HepG2 (cell line): ENCODE measurements at regions not wholly inside any gene's neighbourhood (a gene's known extent, or its start where the extent isn't known, plus 50 kb on each side); places are given as distances from the start of the nearest gene placed in this dataset.

Experiments used
- ATAC-seq: fragments of 200-7000 bp; cut with Tn5 transposase; 3 replicates; pipeline ENCODE4 v1.9.1; 2020; ENCODE audit warnings: mild to moderate bottlenecking, moderate library complexity
- BruUV-seq: library from RNA; stranded (reverse); fragments of 400-500 nt; replicated peaks from 2 replicates; lab custom pipeline; 2021; lab: Mats Ljungman, UMichigan
- CTCF ChIA-PET: fragments of 300-600 bp; formaldehyde crosslinking; extraction: SDS; loops from one replicate; lab custom pipeline; 2021; ENCODE audit warnings: low total read pairs, inconsistent platforms, low intra/inter-chr PET ratio; lab: Yijun Ruan, JAX
- POLR2A ChIA-PET: fragments of 350-600 bp; sonication (Branson Sonifier 250); formaldehyde crosslinking; loops from one replicate; lab custom pipeline; 2020; ENCODE audit warnings: antibody characterized with exemption, inconsistent platforms; lab: Yijun Ruan, JAX
- DNase-seq: peaks from one replicate; pipeline ENCODE4 v3.0.0-alpha.2; 2015; ENCODE audit warnings: low spot score
- FAIRE-seq: peaks from 3 replicates; lab custom pipeline; 2011; peaks lifted over from hg19 to GRCh38; lab: Jason Lieb, UNC
- H2AFZ ChIP-seq: one replicate; pipeline ENCODE4 v1.6.1; 2011; ENCODE audit warnings: low read length, inconsistent platforms
- H3K27ac ChIP-seq: fragments of 300-600 bp; 3 replicates; pipeline ENCODE4 v1.8.0; 2011; ENCODE audit warnings: mixed run types, mild to moderate bottlenecking, mixed read lengths, low read length, inconsistent platforms; ENCODE audit not compliant: insufficient read depth; ENCODE audit errors: extremely low read length
- H3K27me3 ChIP-seq, 2 experiments: fragments of 200-600 bp in 1 of 2; 2 replicates in 1 of 2; 3 replicates in 1 of 2; pipeline versions ENCODE4 v1.6.0 to v1.8.0; 2011; ENCODE audit warnings: low read length in 2 of 2, mild to moderate bottlenecking in 2 of 2, moderate library complexity in 2 of 2, inconsistent platforms in 1 of 2; ENCODE audit not compliant: insufficient read depth in 2 of 2, control insufficient read depth in 1 of 2
- H3K36me3 ChIP-seq, 2 experiments: fragments of 200-600 bp in 1 of 2; replicated peaks in 1 of 2; 2 replicates in 1 of 2; 3 replicates in 1 of 2; pipeline versions ENCODE4 v1.5.1 to v1.8.0; 2011; ENCODE audit warnings: low read length in 2 of 2, inconsistent platforms in 1 of 2; ENCODE audit not compliant: insufficient read depth in 2 of 2, control insufficient read depth in 1 of 2
- H3K4me1 ChIP-seq: 2 replicates; pipeline ENCODE4 v1.5.1; 2012; ENCODE audit warnings: low read length, inconsistent platforms; ENCODE audit not compliant: insufficient read depth
- H3K4me2 ChIP-seq: 2 replicates; pipeline ENCODE4 v1.6.0; 2011; ENCODE audit warnings: low read depth, low read length, inconsistent platforms
- H3K4me3 ChIP-seq, 3 experiments: fragments of 200-600 bp in 1 of 3; sonication (generic), shearing (Covaris generic) in 1 of 3; replicated peaks in 1 of 3; 2 replicates each; pipeline ENCODE4 v1.5.1; 2011 to 2016; ENCODE audit warnings: low read length in 3 of 3, inconsistent platforms in 2 of 3, low read depth in 2 of 3, mild to moderate bottlenecking in 2 of 3, control low read depth in 1 of 3, mixed read lengths in 1 of 3; ENCODE audit not compliant: insufficient read depth in 1 of 3
- H3K79me2 ChIP-seq: one replicate; pipeline ENCODE4 v1.6.1; 2011; ENCODE audit warnings: low read length, inconsistent platforms; ENCODE audit not compliant: insufficient read depth
- H3K9ac ChIP-seq: 2 replicates; pipeline ENCODE4 v1.6.0; 2011; ENCODE audit warnings: mild to moderate bottlenecking, low read depth, low read length, inconsistent platforms; ENCODE audit not compliant: insufficient read depth
- H3K9me3 ChIP-seq: 2 replicates; pipeline ENCODE4 v1.5.1; 2012; ENCODE audit warnings: mild to moderate bottlenecking, low read length
- H4K20me1 ChIP-seq: 2 replicates; pipeline ENCODE4 v1.6.0; 2011; ENCODE audit warnings: inconsistent platforms, mild to moderate bottlenecking, low read length, moderate library complexity; ENCODE audit not compliant: insufficient read depth
- ARID2 ChIP-seq: sonication (generic); formaldehyde crosslinking; IDR thresholded peaks from 2 replicates; pipeline ENCODE4 v1.8.1; 2022; ENCODE audit warnings: mild to moderate bottlenecking, missing genetic modification reagents, borderline replicate concordance
- ATF7 ChIP-seq, 2 experiments: fragments of 450-650 bp in 1 of 2; sonication (generic) in 1 of 2; formaldehyde crosslinking in 1 of 2; IDR thresholded peaks; 2 replicates each; pipeline versions ENCODE4 v1.4.0 to v1.6.1; 2016 to 2020; ENCODE audit warnings: antibody characterized with exemption in 1 of 2, mild to moderate bottlenecking in 1 of 2, missing genetic modification reagents in 1 of 2
- BORCS8-MEF2B ChIP-seq: sonication (generic); formaldehyde crosslinking; IDR thresholded peaks from 2 replicates; pipeline ENCODE4 v1.8.0; 2022; ENCODE audit warnings: mild to moderate bottlenecking, missing genetic modification reagents
- CREB1 ChIP-seq, 2 experiments: fragments of 450-650 bp in 1 of 2; IDR thresholded peaks; 2 replicates each; pipeline ENCODE4 v1.6.1; 2016 to 2017; ENCODE audit warnings: control low read depth in 1 of 2, mild to moderate bottlenecking in 1 of 2, missing compliant biosample characterization in 1 of 2, missing genetic modification characterization in 1 of 2
- PAX8 ChIP-seq: sonication (generic); formaldehyde crosslinking; IDR thresholded peaks from 2 replicates; pipeline ENCODE4 v1.8.0; 2022; ENCODE audit warnings: mild to moderate bottlenecking, missing genetic modification reagents, borderline replicate concordance
- TGIF2 ChIP-seq: IDR thresholded peaks from 2 replicates; pipeline ENCODE4 v1.6.1; 2016; ENCODE audit warnings: control low read depth, missing compliant biosample characterization
- YY1 ChIP-seq: IDR thresholded peaks from 2 replicates; pipeline ENCODE4 v1.6.1; 2011; ENCODE audit warnings: low read length, low read depth, moderate library complexity, mild to moderate bottlenecking; ENCODE audit not compliant: insufficient read depth, insufficient replicate concordance
- WGBS: methylation state at CpG from one replicate; pipeline ENCODE4 v1.1.6; 2017; ENCODE audit warnings: low lambda C conversion rate; 5-methylcytosine and 5-hydroxymethylcytosine counted together
- in situ Hi-C: cut with HindIII; loops from 2 replicates; pipeline ENCODE4 v1.10.0; 2017; ENCODE audit warnings: low pct_unique_long_range_greater_than_20kb; ENCODE audit not compliant: extremely low pct_ligation_motif_present
- intact Hi-C: fragments of 100-400 bp; cut with micrococcal nuclease; formaldehyde crosslinking; loops from one replicate; pipeline ENCODE4 v1.10.0; 2022; ENCODE audit not compliant: unreplicated experiment
- TF ChIP-seq, protein P1 (sequence below): sonication (generic); formaldehyde crosslinking; IDR thresholded peaks from 2 replicates; pipeline ENCODE4 v1.5.0; 2020; ENCODE audit warnings: mild to moderate bottlenecking, missing genetic modification reagents
- TF ChIP-seq, protein P2 (sequence below): sonication (generic); formaldehyde crosslinking; IDR thresholded peaks from 2 replicates; pipeline ENCODE4 v1.4.0; 2020; ENCODE audit warnings: missing genetic modification reagents
- TF ChIP-seq, protein P3 (sequence below): fragments of 450-650 bp; IDR thresholded peaks from 2 replicates; pipeline ENCODE4 v1.6.1; 2017; ENCODE audit warnings: mild to moderate bottlenecking

DNA sequence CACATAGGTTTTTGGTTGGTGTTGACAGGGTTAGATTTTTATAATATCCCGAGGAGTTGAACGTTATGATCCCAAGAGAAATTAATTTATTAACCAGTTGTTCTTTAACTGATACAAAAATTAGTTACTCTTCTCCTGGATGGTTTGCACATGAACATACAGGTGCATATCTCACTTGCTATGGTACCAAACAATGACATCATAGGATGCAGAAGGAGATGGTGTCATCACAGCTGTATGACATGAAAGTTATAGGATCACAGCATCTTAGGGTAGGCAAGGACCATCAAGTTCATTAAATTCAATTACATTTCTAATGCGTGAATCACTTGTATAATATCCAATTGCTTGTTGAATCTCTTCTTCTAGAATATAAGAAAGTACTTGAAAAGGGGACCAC, 175.8 kb downstream of the PAH start:
- CTCF ChIA-PET: no interaction called here
- TF ChIP-seq PAX8 (no peak), YY1 (no peak), CREB1 (IDR thresholded peaks at IDR 0.05) (peak; percentile 56; the same call in 1 of the 2 replicates), CREB1 (CRISPR knock-in tag; IDR thresholded peaks at IDR 0.05) (no peak), ATF7 (IDR thresholded peaks at IDR 0.05) (peak; percentile 72), ATF7 (CRISPR knock-in tag; IDR thresholded peaks at IDR 0.05) (no peak), ARID2 (CRISPR knock-in tag) (no peak), TGIF2 (CRISPR knock-in tag) (no peak), BORCS8-MEF2B (no peak)
- TF ChIP-seq, protein P1, sequence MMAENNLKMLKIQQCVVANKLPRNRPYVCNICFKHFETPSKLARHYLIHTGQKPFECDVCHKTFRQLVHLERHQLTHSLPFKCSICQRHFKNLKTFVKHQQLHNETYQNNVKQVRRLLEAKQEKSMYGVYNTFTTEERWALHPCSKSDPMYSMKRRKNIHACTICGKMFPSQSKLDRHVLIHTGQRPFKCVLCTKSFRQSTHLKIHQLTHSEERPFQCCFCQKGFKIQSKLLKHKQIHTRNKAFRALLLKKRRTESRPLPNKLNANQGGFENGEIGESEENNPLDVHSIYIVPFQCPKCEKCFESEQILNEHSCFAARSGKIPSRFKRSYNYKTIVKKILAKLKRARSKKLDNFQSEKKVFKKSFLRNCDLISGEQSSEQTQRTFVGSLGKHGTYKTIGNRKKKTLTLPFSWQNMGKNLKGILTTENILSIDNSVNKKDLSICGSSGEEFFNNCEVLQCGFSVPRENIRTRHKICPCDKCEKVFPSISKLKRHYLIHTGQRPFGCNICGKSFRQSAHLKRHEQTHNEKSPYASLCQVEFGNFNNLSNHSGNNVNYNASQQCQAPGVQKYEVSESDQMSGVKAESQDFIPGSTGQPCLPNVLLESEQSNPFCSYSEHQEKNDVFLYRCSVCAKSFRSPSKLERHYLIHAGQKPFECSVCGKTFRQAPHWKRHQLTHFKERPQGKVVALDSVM: no peak
- TF ChIP-seq, protein P2, sequence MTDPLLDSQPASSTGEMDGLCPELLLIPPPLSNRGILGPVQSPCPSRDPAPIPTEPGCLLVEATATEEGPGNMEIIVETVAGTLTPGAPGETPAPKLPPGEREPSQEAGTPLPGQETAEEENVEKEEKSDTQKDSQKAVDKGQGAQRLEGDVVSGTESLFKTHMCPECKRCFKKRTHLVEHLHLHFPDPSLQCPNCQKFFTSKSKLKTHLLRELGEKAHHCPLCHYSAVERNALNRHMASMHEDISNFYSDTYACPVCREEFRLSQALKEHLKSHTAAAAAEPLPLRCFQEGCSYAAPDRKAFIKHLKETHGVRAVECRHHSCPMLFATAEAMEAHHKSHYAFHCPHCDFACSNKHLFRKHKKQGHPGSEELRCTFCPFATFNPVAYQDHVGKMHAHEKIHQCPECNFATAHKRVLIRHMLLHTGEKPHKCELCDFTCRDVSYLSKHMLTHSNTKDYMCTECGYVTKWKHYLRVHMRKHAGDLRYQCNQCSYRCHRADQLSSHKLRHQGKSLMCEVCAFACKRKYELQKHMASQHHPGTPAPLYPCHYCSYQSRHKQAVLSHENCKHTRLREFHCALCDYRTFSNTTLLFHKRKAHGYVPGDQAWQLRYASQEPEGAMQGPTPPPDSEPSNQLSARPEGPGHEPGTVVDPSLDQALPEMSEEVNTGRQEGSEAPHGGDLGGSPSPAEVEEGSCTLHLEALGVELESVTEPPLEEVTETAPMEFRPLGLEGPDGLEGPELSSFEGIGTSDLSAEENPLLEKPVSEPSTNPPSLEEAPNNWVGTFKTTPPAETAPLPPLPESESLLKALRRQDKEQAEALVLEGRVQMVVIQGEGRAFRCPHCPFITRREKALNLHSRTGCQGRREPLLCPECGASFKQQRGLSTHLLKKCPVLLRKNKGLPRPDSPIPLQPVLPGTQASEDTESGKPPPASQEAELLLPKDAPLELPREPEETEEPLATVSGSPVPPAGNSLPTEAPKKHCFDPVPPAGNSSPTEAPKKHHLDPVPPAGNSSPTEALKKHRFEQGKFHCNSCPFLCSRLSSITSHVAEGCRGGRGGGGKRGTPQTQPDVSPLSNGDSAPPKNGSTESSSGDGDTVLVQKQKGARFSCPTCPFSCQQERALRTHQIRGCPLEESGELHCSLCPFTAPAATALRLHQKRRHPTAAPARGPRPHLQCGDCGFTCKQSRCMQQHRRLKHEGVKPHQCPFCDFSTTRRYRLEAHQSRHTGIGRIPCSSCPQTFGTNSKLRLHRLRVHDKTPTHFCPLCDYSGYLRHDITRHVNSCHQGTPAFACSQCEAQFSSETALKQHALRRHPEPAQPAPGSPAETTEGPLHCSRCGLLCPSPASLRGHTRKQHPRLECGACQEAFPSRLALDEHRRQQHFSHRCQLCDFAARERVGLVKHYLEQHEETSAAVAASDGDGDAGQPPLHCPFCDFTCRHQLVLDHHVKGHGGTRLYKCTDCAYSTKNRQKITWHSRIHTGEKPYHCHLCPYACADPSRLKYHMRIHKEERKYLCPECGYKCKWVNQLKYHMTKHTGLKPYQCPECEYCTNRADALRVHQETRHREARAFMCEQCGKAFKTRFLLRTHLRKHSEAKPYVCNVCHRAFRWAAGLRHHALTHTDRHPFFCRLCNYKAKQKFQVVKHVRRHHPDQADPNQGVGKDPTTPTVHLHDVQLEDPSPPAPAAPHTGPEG (CRISPR knock-in tag): no peak
- TF ChIP-seq, protein P3, sequence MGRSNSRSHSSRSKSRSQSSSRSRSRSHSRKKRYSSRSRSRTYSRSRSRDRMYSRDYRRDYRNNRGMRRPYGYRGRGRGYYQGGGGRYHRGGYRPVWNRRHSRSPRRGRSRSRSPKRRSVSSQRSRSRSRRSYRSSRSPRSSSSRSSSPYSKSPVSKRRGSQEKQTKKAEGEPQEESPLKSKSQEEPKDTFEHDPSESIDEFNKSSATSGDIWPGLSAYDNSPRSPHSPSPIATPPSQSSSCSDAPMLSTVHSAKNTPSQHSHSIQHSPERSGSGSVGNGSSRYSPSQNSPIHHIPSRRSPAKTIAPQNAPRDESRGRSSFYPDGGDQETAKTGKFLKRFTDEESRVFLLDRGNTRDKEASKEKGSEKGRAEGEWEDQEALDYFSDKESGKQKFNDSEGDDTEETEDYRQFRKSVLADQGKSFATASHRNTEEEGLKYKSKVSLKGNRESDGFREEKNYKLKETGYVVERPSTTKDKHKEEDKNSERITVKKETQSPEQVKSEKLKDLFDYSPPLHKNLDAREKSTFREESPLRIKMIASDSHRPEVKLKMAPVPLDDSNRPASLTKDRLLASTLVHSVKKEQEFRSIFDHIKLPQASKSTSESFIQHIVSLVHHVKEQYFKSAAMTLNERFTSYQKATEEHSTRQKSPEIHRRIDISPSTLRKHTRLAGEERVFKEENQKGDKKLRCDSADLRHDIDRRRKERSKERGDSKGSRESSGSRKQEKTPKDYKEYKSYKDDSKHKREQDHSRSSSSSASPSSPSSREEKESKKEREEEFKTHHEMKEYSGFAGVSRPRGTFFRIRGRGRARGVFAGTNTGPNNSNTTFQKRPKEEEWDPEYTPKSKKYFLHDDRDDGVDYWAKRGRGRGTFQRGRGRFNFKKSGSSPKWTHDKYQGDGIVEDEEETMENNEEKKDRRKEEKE: no peak
- intact Hi-C loops (no loop called here), in situ Hi-C loops (no loop called here)
- Histone ChIP-seq H3K27ac (no peak overlapping the region), H2AFZ (no peak overlapping the region), H3K36me3 (no peaks in the 10 kb centered on the region), H3K9ac (no peak overlapping the region), H3K9me3 (no peaks in the 10 kb centered on the region), H3K4me2 (no peak overlapping the region), H3K27me3 (no peaks in the 10 kb centered on the region), H3K79me2 (no peaks in the 10 kb centered on the region), H3K4me1 (no peaks in the 10 kb centered on the region), H3K4me3 (no peak overlapping the region), H4K20me1 (no peaks in the 10 kb centered on the region)
- 2% methylated on average over 3 of the region's 3 CpGs for WGBS
- DNase-seq (no peak), FAIRE-seq (no peak), ATAC-seq (no peak)
- no TSS peak for BruUV-seq
- POLR2A ChIA-PET: no interaction called here
